ENCODE measurements at regions not wholly inside any gene's neighbourhood (a gene's known extent, or its start where the extent isn't known, plus 50 kb on each side); places are given as distances from the start of the nearest gene placed in this dataset.

DNA sequence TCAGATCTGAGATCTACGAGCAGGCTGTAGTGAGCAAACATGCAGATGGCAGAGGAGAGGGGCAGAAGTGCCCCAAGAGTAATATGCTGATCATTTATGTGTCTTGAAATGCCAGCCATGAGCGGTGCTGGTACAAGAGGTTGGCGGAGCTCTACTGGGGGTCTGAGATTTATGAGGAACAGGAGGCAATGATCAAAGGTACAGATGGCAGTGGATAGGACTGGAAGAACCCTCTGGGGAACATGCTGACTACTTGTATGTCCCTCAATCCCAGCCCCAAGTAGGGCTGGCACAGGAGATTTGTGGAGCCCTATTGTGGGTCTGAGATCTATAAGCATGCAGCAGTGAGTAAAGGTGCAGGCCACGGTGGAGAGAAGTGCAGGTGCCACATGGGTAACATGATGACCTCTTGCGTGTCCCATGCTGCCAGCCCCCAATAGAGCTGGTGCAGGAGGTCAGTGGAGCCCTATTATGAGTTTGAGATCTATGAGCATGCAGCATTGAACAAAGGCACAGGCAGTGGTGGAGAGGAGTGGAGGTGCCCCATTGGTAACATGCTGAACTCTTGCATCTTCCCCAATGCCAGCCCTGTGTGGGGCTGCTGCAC is 97.2 kb upstream of the ZNF678 start:
- Histone ChIP-seq H3K9me2 (no peaks in the 10 kb centered on the region), H3K36me3 (replicated peaks in 1 of 2; ENCODE audit: control insufficient read depth in 1 of 2, insufficient read depth in 2 of 2, low read length in 1 of 2) (no peaks in the 10 kb centered on the region), H3F3A (replicated peaks; ENCODE audit: insufficient read depth) (no peaks in the 10 kb centered on the region), H3K4me3 (ENCODE audit: low read depth in 2 of 2, low read length in 1 of 2) (no peak overlapping the region), H4K20me1 (ENCODE audit: insufficient read depth) (no peaks in the 10 kb centered on the region), H3K27ac (ENCODE audit: low read depth in 2 of 2, low read length in 1 of 2) (no peak overlapping the region), H3K9ac (no peak overlapping the region), H3K27me3 (ENCODE audit: insufficient read depth) (no peaks in the 10 kb centered on the region; the same call in 1 of the 2 replicates), H3K79me2 (ENCODE audit: insufficient read depth) (no peaks in the 10 kb centered on the region), H3K4me1 (ENCODE audit: control insufficient read depth in 1 of 2, insufficient read depth in 2 of 2, low read depth in 1 of 2, low read length in 1 of 2) (no peaks in the 10 kb centered on the region), H2AFZ (ENCODE audit: low read depth) (no peak overlapping the region), H3K9me3 (no peaks in the 10 kb centered on the region), H3K4me2 (no peak overlapping the region)
- TF ChIP-seq ELF1 (IDR thresholded peaks at IDR 0.05) (no peak), NFIC (IDR thresholded peaks at IDR 0.05; ENCODE audit: borderline replicate concordance) (no peak), MXI1 (IDR thresholded peaks at IDR 0.05; ENCODE audit: low read depth, low read length) (no peak), RAD21 (IDR thresholded peaks at IDR 0.05; ENCODE audit: low read length) (no peak), FOSL2 (IDR thresholded peaks at IDR 0.05; ENCODE audit: borderline replicate concordance, low read depth) (no peak), FOXM1 (IDR thresholded peaks at IDR 0.05; ENCODE audit: low read depth) (no peak), FOXJ3 (CRISPR knock-in tag; IDR thresholded peaks at IDR 0.05) (no peak), EZH2phosphoT487 (IDR thresholded peaks at IDR 0.05; ENCODE audit: borderline replicate concordance, low read depth) (no peak), RCOR1 (IDR thresholded peaks at IDR 0.05; ENCODE audit: low read length) (no peak), EP300 (IDR thresholded peaks at IDR 0.05; ENCODE audit: borderline replicate concordance in 1 of 2, low read depth in 1 of 2, low read length in 1 of 2) (no peak), GATA2 (CRISPR knock-in tag; IDR thresholded peaks at IDR 0.05) (no peak), NRF1 (IDR thresholded peaks at IDR 0.05; ENCODE audit: low read depth, low read length) (no peak), RXRA (IDR thresholded peaks at IDR 0.05; ENCODE audit: borderline replicate concordance, low read depth) (no peak)
- TF ChIP-seq, protein P1, sequence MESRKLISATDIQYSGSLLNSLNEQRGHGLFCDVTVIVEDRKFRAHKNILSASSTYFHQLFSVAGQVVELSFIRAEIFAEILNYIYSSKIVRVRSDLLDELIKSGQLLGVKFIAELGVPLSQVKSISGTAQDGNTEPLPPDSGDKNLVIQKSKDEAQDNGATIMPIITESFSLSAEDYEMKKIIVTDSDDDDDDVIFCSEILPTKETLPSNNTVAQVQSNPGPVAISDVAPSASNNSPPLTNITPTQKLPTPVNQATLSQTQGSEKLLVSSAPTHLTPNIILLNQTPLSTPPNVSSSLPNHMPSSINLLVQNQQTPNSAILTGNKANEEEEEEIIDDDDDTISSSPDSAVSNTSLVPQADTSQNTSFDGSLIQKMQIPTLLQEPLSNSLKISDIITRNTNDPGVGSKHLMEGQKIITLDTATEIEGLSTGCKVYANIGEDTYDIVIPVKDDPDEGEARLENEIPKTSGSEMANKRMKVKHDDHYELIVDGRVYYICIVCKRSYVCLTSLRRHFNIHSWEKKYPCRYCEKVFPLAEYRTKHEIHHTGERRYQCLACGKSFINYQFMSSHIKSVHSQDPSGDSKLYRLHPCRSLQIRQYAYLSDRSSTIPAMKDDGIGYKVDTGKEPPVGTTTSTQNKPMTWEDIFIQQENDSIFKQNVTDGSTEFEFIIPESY (IDR thresholded peaks at IDR 0.05; ENCODE audit: borderline replicate concordance, low read depth) = no peak
- TF ChIP-seq, protein P2, sequence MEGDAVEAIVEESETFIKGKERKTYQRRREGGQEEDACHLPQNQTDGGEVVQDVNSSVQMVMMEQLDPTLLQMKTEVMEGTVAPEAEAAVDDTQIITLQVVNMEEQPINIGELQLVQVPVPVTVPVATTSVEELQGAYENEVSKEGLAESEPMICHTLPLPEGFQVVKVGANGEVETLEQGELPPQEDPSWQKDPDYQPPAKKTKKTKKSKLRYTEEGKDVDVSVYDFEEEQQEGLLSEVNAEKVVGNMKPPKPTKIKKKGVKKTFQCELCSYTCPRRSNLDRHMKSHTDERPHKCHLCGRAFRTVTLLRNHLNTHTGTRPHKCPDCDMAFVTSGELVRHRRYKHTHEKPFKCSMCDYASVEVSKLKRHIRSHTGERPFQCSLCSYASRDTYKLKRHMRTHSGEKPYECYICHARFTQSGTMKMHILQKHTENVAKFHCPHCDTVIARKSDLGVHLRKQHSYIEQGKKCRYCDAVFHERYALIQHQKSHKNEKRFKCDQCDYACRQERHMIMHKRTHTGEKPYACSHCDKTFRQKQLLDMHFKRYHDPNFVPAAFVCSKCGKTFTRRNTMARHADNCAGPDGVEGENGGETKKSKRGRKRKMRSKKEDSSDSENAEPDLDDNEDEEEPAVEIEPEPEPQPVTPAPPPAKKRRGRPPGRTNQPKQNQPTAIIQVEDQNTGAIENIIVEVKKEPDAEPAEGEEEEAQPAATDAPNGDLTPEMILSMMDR (IDR thresholded peaks at IDR 0.05) = no peak
- TF ChIP-seq, protein P3, sequence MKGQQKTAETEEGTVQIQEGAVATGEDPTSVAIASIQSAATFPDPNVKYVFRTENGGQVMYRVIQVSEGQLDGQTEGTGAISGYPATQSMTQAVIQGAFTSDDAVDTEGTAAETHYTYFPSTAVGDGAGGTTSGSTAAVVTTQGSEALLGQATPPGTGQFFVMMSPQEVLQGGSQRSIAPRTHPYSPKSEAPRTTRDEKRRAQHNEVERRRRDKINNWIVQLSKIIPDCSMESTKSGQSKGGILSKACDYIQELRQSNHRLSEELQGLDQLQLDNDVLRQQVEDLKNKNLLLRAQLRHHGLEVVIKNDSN (IDR thresholded peaks at IDR 0.05; ENCODE audit: borderline replicate concordance, low read depth) = no peak
- TF ChIP-seq, protein P4, sequence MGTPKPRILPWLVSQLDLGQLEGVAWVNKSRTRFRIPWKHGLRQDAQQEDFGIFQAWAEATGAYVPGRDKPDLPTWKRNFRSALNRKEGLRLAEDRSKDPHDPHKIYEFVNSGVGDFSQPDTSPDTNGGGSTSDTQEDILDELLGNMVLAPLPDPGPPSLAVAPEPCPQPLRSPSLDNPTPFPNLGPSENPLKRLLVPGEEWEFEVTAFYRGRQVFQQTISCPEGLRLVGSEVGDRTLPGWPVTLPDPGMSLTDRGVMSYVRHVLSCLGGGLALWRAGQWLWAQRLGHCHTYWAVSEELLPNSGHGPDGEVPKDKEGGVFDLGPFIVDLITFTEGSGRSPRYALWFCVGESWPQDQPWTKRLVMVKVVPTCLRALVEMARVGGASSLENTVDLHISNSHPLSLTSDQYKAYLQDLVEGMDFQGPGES (IDR thresholded peaks at IDR 0.05; ENCODE audit: low read depth, low read length) = no peak
- ChIA-PET POLR2A (no interaction called here), CTCF (interaction anchor here (0.6 to 1.6 kb wide), 4 partner anchors 13 to 820 kb away, joined by 3 to 4 read pairs (median 3); no protein-coding TSS in a partner anchor)
- WGBS (ENCODE audit: low lambda C conversion rate) = 30% methylated on average over 5 of the region's 5 CpGs
- no peak for DNase-seq
